HG02623 (cell line): ENCODE measurements at regions not wholly inside any gene's neighbourhood (a gene's known extent, or its start where the extent isn't known, plus 50 kb on each side); places are given as distances from the start of the nearest gene placed in this dataset.
A peak's percentile ranks its signal among the peaks of the same experiment; 100 is the strongest.

Source experiments
- ATAC-seq: cut with Tn5 transposase; IDR thresholded peaks from one replicate; pipeline ENCODE4 v1.9.1; 2021; ENCODE audit warnings: moderate library complexity; ENCODE audit not compliant: unreplicated experiment

GRCh38 chr9:11312966-11313365 lies 700.2 kb upstream of the PTPRD start:
- ATAC-seq, result no peak

GRCh38 chr9:11318946-11319345 lies 706.1 kb upstream of the PTPRD start:
- ATAC-seq, result no peak

- no peak for ATAC-seq
Observed at GRCh38 chr9:11319538-11319937, 706.7 kb upstream of the PTPRD start.

GRCh38 chr9:11320989-11321388 lies 708.2 kb upstream of the PTPRD start:
- ATAC-seq, result no peak

- ATAC-seq, result no peak
Observed at GRCh38 chr9:11323457-11323856, 710.7 kb upstream of the PTPRD start.

- no peak for ATAC-seq
Observed at GRCh38 chr9:11326231-11326630, 713.4 kb upstream of the PTPRD start.

- no peak for ATAC-seq
Observed at GRCh38 chr9:11328326-11328725, 715.5 kb upstream of the PTPRD start.

GRCh38 chr9:11335011-11335410 lies 722.2 kb upstream of the PTPRD start:
- ATAC-seq, result no peak

GRCh38 chr9:11338130-11338529 lies 725.3 kb upstream of the PTPRD start:
- peak; percentile 92 for ATAC-seq

GRCh38 chr9:11340654-11341053 lies 727.9 kb upstream of the PTPRD start:
- no peak for ATAC-seq

- no peak for ATAC-seq
Observed at GRCh38 chr9:11347437-11347836, 734.6 kb upstream of the PTPRD start.

GRCh38 chr9:11348366-11348765 lies 735.6 kb upstream of the PTPRD start:
- ATAC-seq, result no peak

GRCh38 chr9:11349187-11349586 lies 736.4 kb upstream of the PTPRD start:
- no peak for ATAC-seq

GRCh38 chr9:11352612-11353011 lies 739.8 kb upstream of the PTPRD start:
- ATAC-seq, result no peak

GRCh38 chr9:11356067-11356466 lies 743.3 kb upstream of the PTPRD start:
- no peak for ATAC-seq

GRCh38 chr9:11366585-11367129 lies 753.9 kb upstream of the PTPRD start:
- ATAC-seq, result no peak

GRCh38 chr9:11374926-11375325 lies 762.1 kb upstream of the PTPRD start:
- no peak for ATAC-seq

- no peak for ATAC-seq
Observed at GRCh38 chr9:11402621-11403020, 789.8 kb upstream of the PTPRD start.

GRCh38 chr9:11414241-11414640 lies 801.4 kb upstream of the PTPRD start:
- ATAC-seq, result no peak

- ATAC-seq, result no peak
Observed at GRCh38 chr9:11417782-11418181, 805.0 kb upstream of the PTPRD start.

- ATAC-seq, result no peak
Observed at GRCh38 chr9:11431490-11431889, 818.7 kb upstream of the PTPRD start.

- ATAC-seq, result no peak
Observed at GRCh38 chr9:11432361-11432760, 819.6 kb upstream of the PTPRD start.

GRCh38 chr9:11443631-11444030 lies 830.8 kb upstream of the PTPRD start:
- no peak for ATAC-seq
